ENCODE measurements at regions not wholly inside any gene's neighbourhood (a gene's known extent, or its start where the extent isn't known, plus 50 kb on each side); places are given as distances from the start of the nearest gene placed in this dataset.
A peak's percentile ranks its signal among the peaks of the same experiment; 100 is the strongest.

- no peak overlapping the region for H3K27ac Mint-ChIP-seq (ENCODE audit: unreplicated experiment)
- TF ChIP-seq EZH2 (IDR thresholded peaks at IDR 0.05; ENCODE audit: insufficient read depth, low read length) (no peak), CTCF (IDR thresholded peaks at IDR 0.05; ENCODE audit: insufficient read depth, low read depth, low read length) (no peak)
- FAIRE-seq, result no peak
Measured at GRCh38 chr9:20215552-20215951, 406.7 kb downstream of the MLLT3 start.

GRCh38 chr9:20212806-20213205 is 409.5 kb downstream of the MLLT3 start:
- Mint-ChIP-seq H3K36me3 (ENCODE audit: low read depth, unreplicated experiment) (no peaks in the 10 kb centered on the region), H3K9me3 (ENCODE audit: unreplicated experiment) (no peaks in the 10 kb centered on the region), H3K4me1 (ENCODE audit: low read depth, unreplicated experiment) (peaks cover 18% of the 10 kb centered on the region), H3K27me3 (ENCODE audit: low read depth, unreplicated experiment) (no peaks in the 10 kb centered on the region), H3K4me3 (ENCODE audit: unreplicated experiment) (no peak overlapping the region), H3K27ac (ENCODE audit: unreplicated experiment) (no peak overlapping the region)
- no peaks in the 10 kb centered on the region for H3K9me3 ChIP-seq (ENCODE audit: insufficient read depth, low read depth, low read length)
- TF ChIP-seq CTCF (IDR thresholded peaks at IDR 0.05; ENCODE audit: insufficient read depth, low read depth, low read length), result no peak
- TF ChIP-seq EZH2 (IDR thresholded peaks at IDR 0.05; ENCODE audit: insufficient read depth, low read length), result no peak
- no peak overlapping the region for H3K4me2 ChIP-seq (ENCODE audit: low read length)
- no peaks in the 10 kb centered on the region for H4K20me1 ChIP-seq (ENCODE audit: insufficient read depth, low read length)
- no peaks in the 10 kb centered on the region for H3K79me2 ChIP-seq (ENCODE audit: insufficient read depth, low read length)
- no peak overlapping the region for H3K27ac ChIP-seq (ENCODE audit: low read depth, low read length)
- no peak overlapping the region for H2AFZ ChIP-seq (ENCODE audit: low read depth, low read length)
- no peak overlapping the region for H3K9ac ChIP-seq (ENCODE audit: low read length)
- H3K4me1 ChIP-seq (ENCODE audit: insufficient read depth, low read length), result no peaks in the 10 kb centered on the region
- H3K4me3 ChIP-seq (ENCODE audit: insufficient read depth, low read depth, low read length), result no peak overlapping the region
- DNase-seq (ENCODE audit: low read depth) (no peak), FAIRE-seq (no peak)
- no peaks in the 10 kb centered on the region for H3K27me3 ChIP-seq (ENCODE audit: insufficient read depth, low read length)
- no peaks in the 10 kb centered on the region for H3K36me3 ChIP-seq (ENCODE audit: insufficient read depth, low read length)

More at GRCh38 chr9:20215552-20215951, 406.7 kb downstream of the MLLT3 start:
- H3K36me3 ChIP-seq (ENCODE audit: insufficient read depth, low read length), result no peaks in the 10 kb centered on the region
- no peak overlapping the region for H3K27ac ChIP-seq (ENCODE audit: low read depth, low read length)
- no peaks in the 10 kb centered on the region for H3K9me3 Mint-ChIP-seq (ENCODE audit: unreplicated experiment)
- no peaks in the 10 kb centered on the region for H3K27me3 Mint-ChIP-seq (ENCODE audit: low read depth, unreplicated experiment)
- no peak overlapping the region for H3K4me2 ChIP-seq (ENCODE audit: low read length)
- no peaks in the 10 kb centered on the region for H3K9me3 ChIP-seq (ENCODE audit: insufficient read depth, low read depth, low read length)
- H3K4me3 Mint-ChIP-seq (ENCODE audit: unreplicated experiment), result no peak overlapping the region
- DNase-seq (ENCODE audit: low read depth), result no peak
- H4K20me1 ChIP-seq (ENCODE audit: insufficient read depth, low read length), result no peaks in the 10 kb centered on the region
- peaks cover 9% of the 10 kb centered on the region for H3K4me1 Mint-ChIP-seq (ENCODE audit: low read depth, unreplicated experiment)
- H3K27me3 ChIP-seq (ENCODE audit: insufficient read depth, low read length), result no peaks in the 10 kb centered on the region
- H2AFZ ChIP-seq (ENCODE audit: low read depth, low read length), result no peak overlapping the region
- H3K79me2 ChIP-seq (ENCODE audit: insufficient read depth, low read length), result no peaks in the 10 kb centered on the region
- no peak overlapping the region for H3K4me3 ChIP-seq (ENCODE audit: insufficient read depth, low read depth, low read length)
- no peaks in the 10 kb centered on the region for H3K4me1 ChIP-seq (ENCODE audit: insufficient read depth, low read length)
- H3K36me3 Mint-ChIP-seq (ENCODE audit: low read depth, unreplicated experiment), result no peaks in the 10 kb centered on the region
- H3K9ac ChIP-seq (ENCODE audit: low read length), result no peak overlapping the region

- no peak for FAIRE-seq
- no peaks in the 10 kb centered on the region for H3K79me2 ChIP-seq (ENCODE audit: insufficient read depth, low read length)
- no peaks in the 10 kb centered on the region for H3K9me3 ChIP-seq (ENCODE audit: insufficient read depth, low read depth, low read length)
- Mint-ChIP-seq H3K36me3 (ENCODE audit: low read depth, unreplicated experiment) (no peaks in the 10 kb centered on the region), H3K27ac (ENCODE audit: unreplicated experiment) (peak overlapping the region; percentile 83), H3K4me3 (ENCODE audit: unreplicated experiment) (no peak overlapping the region), H3K9me3 (ENCODE audit: unreplicated experiment) (no peaks in the 10 kb centered on the region), H3K4me1 (ENCODE audit: low read depth, unreplicated experiment) (peaks cover 24% of the 10 kb centered on the region), H3K27me3 (ENCODE audit: low read depth, unreplicated experiment) (no peaks in the 10 kb centered on the region)
- H3K9ac ChIP-seq (ENCODE audit: low read length), result no peak overlapping the region
- no peaks in the 10 kb centered on the region for H3K36me3 ChIP-seq (ENCODE audit: insufficient read depth, low read length)
- H3K27ac ChIP-seq (ENCODE audit: low read depth, low read length), result no peak overlapping the region
- H4K20me1 ChIP-seq (ENCODE audit: insufficient read depth, low read length), result no peaks in the 10 kb centered on the region
- no peak for TF ChIP-seq CTCF (IDR thresholded peaks at IDR 0.05; ENCODE audit: insufficient read depth, low read depth, low read length)
- no peak for TF ChIP-seq EZH2 (IDR thresholded peaks at IDR 0.05; ENCODE audit: insufficient read depth, low read length)
- H3K4me1 ChIP-seq (ENCODE audit: insufficient read depth, low read length), result no peaks in the 10 kb centered on the region
- peak; percentile 40 for DNase-seq (ENCODE audit: low read depth)
- H2AFZ ChIP-seq (ENCODE audit: low read depth, low read length), result no peak overlapping the region
- H3K4me3 ChIP-seq (ENCODE audit: insufficient read depth, low read depth, low read length), result no peak overlapping the region
- no peaks in the 10 kb centered on the region for H3K27me3 ChIP-seq (ENCODE audit: insufficient read depth, low read length)
- no peak overlapping the region for H3K4me2 ChIP-seq (ENCODE audit: low read length)
Measured at GRCh38 chr9:20209391-20210340, 412.6 kb downstream of the MLLT3 start.

All from astrocyte (in vitro differentiated cells and primary cell).